GM19438 (cell line): ENCODE measurements at regions not wholly inside any gene's neighbourhood (a gene's known extent, or its start where the extent isn't known, plus 50 kb on each side); places are given as distances from the start of the nearest gene placed in this dataset.

Experiments
- ATAC-seq: cut with Tn5 transposase; IDR thresholded peaks from one replicate; pipeline ENCODE4 v1.9.1; 2021; ENCODE audit warnings: low read depth; ENCODE audit not compliant: unreplicated experiment

GRCh38 chr5:38104497-38105230 is 153.7 kb upstream of the EGFLAM start:
- ATAC-seq, result no peak

GRCh38 chr5:38101897-38102296 is 156.5 kb upstream of the EGFLAM start:
- no peak for ATAC-seq

DNA sequence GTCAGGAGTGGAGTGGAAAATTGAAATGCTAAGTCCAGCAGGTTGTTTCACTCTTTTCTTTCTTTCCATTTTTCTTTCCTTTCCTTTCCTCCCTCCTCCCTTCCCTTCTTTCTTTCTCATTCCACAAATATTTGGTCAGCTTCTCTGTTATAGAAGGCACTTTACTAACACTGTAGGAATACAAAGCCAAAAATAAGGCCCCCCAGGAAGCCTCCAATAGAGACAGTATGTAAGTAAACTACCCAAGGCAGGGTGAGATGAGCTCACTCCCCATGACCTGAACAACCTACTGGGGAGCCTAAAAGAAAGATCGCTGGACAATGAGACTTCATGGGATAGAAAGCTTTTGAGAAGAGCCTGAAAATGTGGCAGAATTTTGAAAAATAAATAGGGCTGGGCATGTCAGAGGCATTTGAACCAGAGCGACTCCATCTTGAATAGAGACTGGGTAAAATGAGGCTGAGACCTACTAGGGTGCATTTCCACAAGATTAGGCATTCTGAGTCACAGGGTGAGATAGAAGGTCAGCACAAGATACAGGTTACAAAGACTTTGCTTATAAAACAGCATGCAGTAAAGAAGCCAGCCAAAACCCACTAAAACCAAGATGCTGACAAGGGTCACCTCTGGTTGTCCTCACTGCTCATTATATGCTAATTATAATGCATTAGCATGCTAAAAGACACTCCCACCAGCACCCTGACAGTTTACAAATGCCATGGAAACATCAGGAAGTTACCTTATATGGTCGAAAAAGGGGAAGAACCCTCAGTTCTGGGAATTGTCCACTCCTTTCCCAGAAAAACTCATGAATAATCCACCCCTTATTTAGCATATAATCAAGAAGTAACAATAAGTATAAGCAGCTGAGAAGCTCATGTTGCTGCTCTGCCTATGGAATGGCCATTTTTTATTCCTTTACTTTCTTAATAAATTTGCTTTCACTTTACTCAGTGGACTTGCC is 158.9 kb upstream of the EGFLAM start:
- ATAC-seq, result no peak

GRCh38 chr5:38094889-38095288 is 163.5 kb upstream of the EGFLAM start:
- no peak for ATAC-seq

DNA sequence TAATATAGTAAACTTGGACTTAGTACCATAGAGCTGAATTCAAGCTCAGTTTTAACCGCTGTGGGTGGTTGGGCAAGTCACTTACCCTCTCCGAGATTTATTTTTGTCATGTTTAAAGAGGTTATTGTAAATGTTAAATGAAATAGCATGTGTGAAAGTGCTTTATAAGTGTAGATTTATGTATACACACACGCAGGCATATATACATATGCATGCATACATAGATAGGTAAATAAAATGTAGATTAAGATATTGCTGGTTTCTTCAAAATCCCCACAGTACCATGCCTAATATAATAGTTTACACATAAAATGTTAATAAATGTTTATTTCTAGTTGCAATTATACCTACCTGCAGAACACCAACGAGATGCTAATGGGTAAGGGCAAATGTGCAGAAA is 164.5 kb upstream of the EGFLAM start:
- ATAC-seq, result no peak

DNA sequence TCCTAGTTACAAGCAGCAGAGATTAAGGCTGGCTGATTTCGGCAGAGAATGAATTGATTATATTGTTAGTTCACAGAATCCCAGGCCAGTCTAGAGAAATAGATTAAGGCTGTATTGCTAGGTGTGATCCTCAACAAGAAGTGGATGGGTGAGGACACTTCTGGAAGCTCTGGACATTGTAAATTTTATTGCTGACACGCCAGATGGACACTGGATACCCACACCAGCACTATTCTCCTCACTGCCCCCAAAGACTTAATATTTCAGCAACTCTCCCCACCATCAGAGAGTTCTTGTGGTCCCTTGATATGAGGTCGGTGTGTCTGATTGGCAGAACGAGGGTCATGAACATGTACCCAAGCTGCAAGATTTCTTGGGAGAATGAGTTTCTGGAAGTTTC is 171.6 kb upstream of the EGFLAM start:
- ATAC-seq, result no peak

DNA sequence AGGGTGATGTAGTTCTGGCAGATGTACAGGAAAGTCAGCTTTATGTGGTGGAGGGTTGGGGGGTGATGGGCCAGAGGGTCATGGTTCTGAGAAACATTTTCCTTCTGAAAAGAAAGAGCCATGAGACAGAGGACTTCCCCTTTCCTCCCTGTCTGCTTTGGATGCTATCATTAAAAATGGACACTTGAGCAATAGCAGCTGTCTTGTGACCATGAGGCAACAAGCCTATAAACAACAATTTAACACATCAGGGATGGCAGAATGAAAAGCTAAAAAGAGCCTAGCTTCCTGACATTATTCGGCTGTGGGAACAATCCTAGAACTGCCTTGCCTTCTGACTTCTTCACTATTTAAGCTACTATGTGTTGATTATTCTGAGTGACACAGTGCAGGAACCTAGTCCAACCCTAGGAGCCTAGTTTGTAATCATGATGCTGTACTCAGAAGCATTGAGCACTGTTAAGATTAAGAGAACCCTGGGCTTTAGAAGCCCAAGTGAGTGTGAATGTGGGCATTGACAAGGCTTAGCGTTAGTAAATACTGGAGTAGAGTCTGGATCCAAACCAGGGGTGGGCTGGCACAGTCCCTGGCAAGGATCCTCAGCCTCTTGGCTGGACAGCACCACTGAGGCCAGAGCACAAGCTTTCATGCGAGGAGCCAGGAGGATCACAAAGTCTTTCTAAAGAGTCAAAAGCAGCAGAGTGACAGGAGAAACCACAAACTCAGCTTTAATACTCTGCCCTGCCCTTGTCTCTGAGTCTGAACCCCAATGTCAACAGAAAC is 178.5 kb upstream of the EGFLAM start:
- no peak for ATAC-seq

DNA sequence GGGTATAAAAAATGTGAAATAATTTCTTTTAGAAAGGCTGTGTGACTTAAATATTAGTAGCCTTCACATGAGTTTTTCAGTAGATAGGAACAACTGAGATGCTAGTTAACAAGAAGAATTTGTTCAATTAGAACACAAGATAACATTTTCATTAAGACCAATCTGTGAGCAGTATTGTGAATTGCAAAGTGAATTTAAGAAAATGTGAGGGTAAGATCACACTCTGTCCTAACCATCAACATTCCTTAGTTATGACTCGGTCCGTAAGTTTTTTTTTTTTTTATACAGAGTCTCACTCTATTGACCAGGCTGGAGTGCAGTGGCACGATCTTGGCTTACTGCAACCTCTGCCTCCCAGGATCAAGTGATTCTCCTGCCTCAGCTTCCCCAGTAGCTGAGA is 180.2 kb upstream of the EGFLAM start:
- no peak for ATAC-seq

- no peak for ATAC-seq
Measured at GRCh38 chr5:38077652-38078051, 180.7 kb upstream of the EGFLAM start.

DNA sequence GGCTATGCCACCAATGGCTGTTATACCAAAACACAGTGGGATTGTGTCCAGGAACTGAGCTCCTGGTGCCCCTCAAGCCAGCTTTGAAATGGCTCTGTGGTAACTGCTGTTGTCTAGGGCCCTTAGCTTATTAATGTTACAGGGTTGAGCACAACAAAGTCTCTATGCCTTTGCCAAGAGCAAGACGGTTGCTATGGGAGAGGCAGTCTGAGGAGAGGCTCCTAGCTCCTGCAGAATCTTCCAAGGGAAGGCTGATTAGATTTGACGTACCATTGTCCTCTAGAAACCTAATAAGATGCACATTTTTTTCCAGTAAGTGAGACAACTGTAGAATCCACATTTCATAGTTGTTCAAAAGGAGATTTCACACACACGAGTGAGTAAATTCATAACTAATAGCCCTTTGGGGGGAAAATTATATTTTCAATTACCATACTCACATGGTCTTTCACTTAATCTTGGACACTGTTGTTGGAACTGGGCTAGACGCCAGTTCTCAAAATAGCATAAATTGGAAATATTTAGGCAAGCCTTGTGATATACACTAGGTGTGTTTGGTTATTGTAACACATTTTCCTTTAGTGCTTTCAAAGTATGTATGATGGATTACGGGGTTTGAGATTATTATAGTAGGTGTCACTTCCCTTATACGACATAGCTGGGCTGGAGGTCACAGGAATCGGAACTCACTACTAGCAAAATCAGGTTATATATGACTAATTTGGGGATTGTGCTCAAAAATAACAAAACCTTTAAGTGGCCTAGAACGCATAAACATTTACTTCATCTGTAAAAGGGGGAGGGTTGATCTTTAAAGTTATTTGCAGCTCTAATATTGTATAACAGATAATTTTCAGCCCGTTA is 186.3 kb upstream of the EGFLAM start:
- ATAC-seq, result no peak

- ATAC-seq, result no peak
Measured at GRCh38 chr5:38070304-38070950, 187.9 kb upstream of the EGFLAM start.

GRCh38 chr5:38069360-38069759 is 189.0 kb upstream of the EGFLAM start:
- no peak for ATAC-seq

DNA sequence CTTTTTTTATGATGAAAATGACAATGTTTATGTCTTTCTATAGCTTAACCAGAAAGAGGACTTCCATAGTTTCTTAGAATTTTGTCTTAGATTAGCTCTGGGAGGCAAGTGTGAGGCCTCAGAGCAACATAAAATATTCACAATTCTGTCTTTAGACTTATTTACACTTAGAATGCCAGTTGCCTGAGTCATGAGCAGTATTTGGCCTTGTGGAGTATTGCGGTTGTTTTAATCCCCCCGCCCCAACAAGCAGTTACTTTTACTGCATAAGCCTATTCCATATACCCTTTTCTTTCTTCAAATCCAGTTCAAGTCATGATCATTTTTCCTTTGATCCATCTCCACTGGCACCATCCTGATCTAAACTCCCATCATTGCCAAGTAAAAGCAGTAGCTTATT is 198.0 kb upstream of the EGFLAM start:
- ATAC-seq, result no peak

- ATAC-seq, result no peak
Measured at GRCh38 chr5:38059876-38060275, 198.5 kb upstream of the EGFLAM start.

DNA sequence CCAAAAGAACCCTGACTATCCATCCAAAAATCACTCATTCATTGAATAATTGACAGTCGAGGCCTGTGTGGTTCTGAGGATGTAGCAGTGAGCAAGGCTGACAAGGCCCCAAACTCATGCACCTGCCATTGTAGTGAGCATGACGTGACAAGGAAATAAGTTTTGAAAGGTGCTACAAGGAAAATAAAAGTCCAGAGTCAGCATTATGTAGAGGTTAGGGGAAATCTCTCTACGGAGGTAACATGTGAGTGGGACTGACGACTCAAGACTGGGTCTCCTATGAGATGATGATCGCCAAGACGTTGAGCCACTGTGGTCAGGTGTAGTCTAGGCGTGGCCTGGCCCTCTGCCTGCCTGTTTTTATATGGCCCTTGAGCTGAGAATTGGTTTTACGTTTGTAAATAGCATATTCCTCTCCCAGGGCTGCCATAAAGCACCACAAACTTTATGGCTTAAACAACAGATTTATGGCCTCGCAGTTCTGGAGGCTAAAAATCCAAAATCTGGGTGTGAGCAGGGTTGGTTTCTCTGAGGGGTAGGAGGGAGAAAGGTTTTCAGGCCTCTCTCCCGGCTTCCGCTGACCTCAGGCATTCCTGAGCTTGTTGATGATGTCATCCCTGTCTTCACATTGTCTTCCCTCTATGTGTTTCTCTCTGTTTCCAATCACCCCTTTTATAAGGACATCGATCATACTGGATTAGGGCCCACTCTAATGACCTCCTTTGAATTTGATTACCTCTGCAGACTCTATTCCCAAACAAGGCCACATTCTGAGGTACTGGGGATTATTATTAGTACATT is 206.4 kb upstream of the EGFLAM start:
- no peak for ATAC-seq

DNA sequence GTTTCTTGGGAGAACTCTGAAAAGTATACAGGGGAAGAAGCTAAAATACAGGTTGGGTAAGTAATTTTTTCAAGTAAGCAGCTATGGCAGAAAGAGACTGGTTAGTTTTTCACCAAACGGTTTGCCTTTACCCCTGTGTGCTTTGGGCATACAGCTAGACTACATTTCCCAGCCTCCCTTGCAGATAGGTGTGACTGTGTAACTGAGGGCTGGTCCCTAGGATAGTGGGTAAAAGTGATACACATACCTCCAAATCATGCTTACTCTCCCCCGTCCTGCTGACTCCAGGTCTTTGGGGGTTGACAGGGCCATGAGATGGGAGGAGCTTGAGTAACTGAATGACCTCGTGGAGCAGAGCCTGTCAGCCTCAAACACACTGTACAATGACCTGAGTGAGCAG is 208.6 kb upstream of the GDNF start:
- no peak for ATAC-seq

GRCh38 chr5:38046103-38046502 is 206.3 kb upstream of the GDNF start:
- ATAC-seq, result no peak

- ATAC-seq, result no peak
Measured at GRCh38 chr5:38045446-38045845, 205.6 kb upstream of the GDNF start.

- no peak for ATAC-seq
Measured at GRCh38 chr5:38039826-38040225, 200.0 kb upstream of the GDNF start.
